ENCODE measurements at regions not wholly inside any gene's neighbourhood (a gene's known extent, or its start where the extent isn't known, plus 50 kb on each side); places are given as distances from the start of the nearest gene placed in this dataset.

DNA sequence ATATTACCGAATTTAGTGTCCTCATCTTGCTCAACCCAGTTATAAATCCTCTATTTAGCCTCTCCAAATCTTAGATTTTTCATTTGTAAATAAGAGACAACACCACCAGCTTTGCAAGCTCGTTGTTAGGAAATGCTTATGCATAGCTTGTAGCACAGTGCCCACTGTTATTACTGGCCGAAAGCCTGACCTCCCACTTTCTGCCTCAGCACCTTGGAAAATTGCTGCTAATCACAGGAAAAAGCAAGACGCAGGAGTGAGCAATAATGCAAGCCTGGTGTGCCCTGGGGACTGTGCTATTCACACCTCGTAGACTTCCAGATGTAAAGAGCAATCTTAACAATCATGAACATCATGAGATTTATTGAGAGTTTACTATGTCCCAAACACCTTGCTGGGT lies 124.2 kb upstream of the ARL4C start:
- H3K27me3 Mint-ChIP-seq (ENCODE audit: low read depth), result no peaks in the 10 kb centered on the region
- Histone ChIP-seq H3K23ac (ENCODE audit: insufficient read length, low read depth, low read length) (no peak overlapping the region), H3K9me3 (ENCODE audit: control insufficient read depth, low read depth, low read length) (no peaks in the 10 kb centered on the region), H2BK12ac (ENCODE audit: insufficient read length, low read depth, low read length) (no peak overlapping the region), H4K91ac (ENCODE audit: insufficient read length, low read depth, low read length) (no peak overlapping the region), H2AK5ac (ENCODE audit: insufficient read length, low read length) (no peak overlapping the region), H3K79me2 (ENCODE audit: insufficient read depth, low read length) (no peaks in the 10 kb centered on the region), H4K5ac (ENCODE audit: insufficient read length, low read depth, low read length) (no peak overlapping the region), H2AFZ (ENCODE audit: low read length) (no peak overlapping the region), H3K56ac (ENCODE audit: insufficient read length, low read depth, low read length) (no peak overlapping the region), H2BK15ac (ENCODE audit: low read depth, low read length) (no peak overlapping the region), H3K79me1 (ENCODE audit: insufficient read depth, low read depth, low read length, poor library complexity, severe bottlenecking) (no peaks in the 10 kb centered on the region), H3K14ac (ENCODE audit: insufficient read depth, low read length) (no peak overlapping the region), H4K8ac (replicated peaks; ENCODE audit: insufficient read length, low read depth, low read length) (no peak overlapping the region), H3K27ac (ENCODE audit: insufficient read length, low read depth, low read length) (no peak overlapping the region), H2BK5ac (ENCODE audit: insufficient read length, low read length) (no peak overlapping the region), H3K4me1 (ENCODE audit: insufficient read depth, low read length) (peaks cover 6% of the 10 kb centered on the region), H2BK20ac (ENCODE audit: low read depth, low read length, poor library complexity, severe bottlenecking) (no peak overlapping the region), H3K4me2 (ENCODE audit: insufficient read depth, insufficient read length, low read length) (no peak overlapping the region), H3K23me2 (ENCODE audit: insufficient read length, low read depth, low read length, poor library complexity, severe bottlenecking) (no peaks in the 10 kb centered on the region), H2BK120ac (ENCODE audit: low read depth, low read length, poor library complexity, severe bottlenecking) (no peak overlapping the region), H3T11ph (ENCODE audit: low read length) (no peak overlapping the region), H3K9ac (ENCODE audit: extremely low read depth, insufficient read length, low read length) (no peak overlapping the region), H3K18ac (ENCODE audit: insufficient read length, low read depth, low read length) (no peak overlapping the region), H3K4ac (ENCODE audit: low read depth, low read length) (no peak overlapping the region), H4K20me1 (ENCODE audit: control insufficient read depth, insufficient read depth, insufficient read length) (no peaks in the 10 kb centered on the region), H3K27me3 (ENCODE audit: insufficient read depth, low read length) (no peaks in the 10 kb centered on the region)
- no peaks in the 10 kb centered on the region; a peak in 1 of 7 replicates for H3K36me3 Mint-ChIP-seq (ENCODE audit: insufficient read depth in 1 of 3, low read depth in 3 of 3)
- H3K4me1 Mint-ChIP-seq, result peaks cover 18 to 23% of the 10 kb centered on the region in 2 experiments
- no peak for DNase-seq
- H3K27ac Mint-ChIP-seq, result no peak overlapping the region; a peak in 1 of 7 replicates
- no peaks in the 10 kb centered on the region for H3K9me3 Mint-ChIP-seq
- TF ChIP-seq, protein P1, sequence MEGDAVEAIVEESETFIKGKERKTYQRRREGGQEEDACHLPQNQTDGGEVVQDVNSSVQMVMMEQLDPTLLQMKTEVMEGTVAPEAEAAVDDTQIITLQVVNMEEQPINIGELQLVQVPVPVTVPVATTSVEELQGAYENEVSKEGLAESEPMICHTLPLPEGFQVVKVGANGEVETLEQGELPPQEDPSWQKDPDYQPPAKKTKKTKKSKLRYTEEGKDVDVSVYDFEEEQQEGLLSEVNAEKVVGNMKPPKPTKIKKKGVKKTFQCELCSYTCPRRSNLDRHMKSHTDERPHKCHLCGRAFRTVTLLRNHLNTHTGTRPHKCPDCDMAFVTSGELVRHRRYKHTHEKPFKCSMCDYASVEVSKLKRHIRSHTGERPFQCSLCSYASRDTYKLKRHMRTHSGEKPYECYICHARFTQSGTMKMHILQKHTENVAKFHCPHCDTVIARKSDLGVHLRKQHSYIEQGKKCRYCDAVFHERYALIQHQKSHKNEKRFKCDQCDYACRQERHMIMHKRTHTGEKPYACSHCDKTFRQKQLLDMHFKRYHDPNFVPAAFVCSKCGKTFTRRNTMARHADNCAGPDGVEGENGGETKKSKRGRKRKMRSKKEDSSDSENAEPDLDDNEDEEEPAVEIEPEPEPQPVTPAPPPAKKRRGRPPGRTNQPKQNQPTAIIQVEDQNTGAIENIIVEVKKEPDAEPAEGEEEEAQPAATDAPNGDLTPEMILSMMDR (conservative IDR thresholded peaks at IDR 0.05), result no peak
- WGBS (ENCODE audit: extremely low coverage, insufficient read length, low lambda C conversion rate), result no CpG with 5 or more reads among the region's 5 CpGs
- H3K4me3 Mint-ChIP-seq, result no peak overlapping the region
